Kidney epithelial cell (primary cell): ENCODE measurements at regions not wholly inside any gene's neighbourhood (a gene's known extent, or its start where the extent isn't known, plus 50 kb on each side); places are given as distances from the start of the nearest gene placed in this dataset.

Experiments used
- DNase-seq: peaks from one replicate; pipeline ENCODE4 v3.0.0-alpha.2; 2010; ENCODE audit warnings: low read depth
- H3K27me3 ChIP-seq: 2 replicates; pipeline ENCODE4 v1.6.0; 2011; ENCODE audit warnings: low read length; ENCODE audit not compliant: control insufficient read depth, insufficient read depth
- H3K36me3 ChIP-seq: 2 replicates; pipeline ENCODE4 v1.5.1; 2011; ENCODE audit warnings: low read length; ENCODE audit not compliant: control insufficient read depth, insufficient read depth
- H3K4me3 ChIP-seq: 2 replicates; pipeline ENCODE4 v1.5.1; 2011; ENCODE audit warnings: low read depth, mild to moderate bottlenecking, control low read depth, low read length
- TF ChIP-seq, protein P1 (sequence below): IDR thresholded peaks from 2 replicates; pipeline ENCODE4 v1.5.1; 2011; ENCODE audit warnings: mild to moderate bottlenecking, moderate library complexity, low read length, control low read depth, inconsistent platforms; ENCODE audit not compliant: insufficient read depth, poor library complexity, severe bottlenecking

DNA sequence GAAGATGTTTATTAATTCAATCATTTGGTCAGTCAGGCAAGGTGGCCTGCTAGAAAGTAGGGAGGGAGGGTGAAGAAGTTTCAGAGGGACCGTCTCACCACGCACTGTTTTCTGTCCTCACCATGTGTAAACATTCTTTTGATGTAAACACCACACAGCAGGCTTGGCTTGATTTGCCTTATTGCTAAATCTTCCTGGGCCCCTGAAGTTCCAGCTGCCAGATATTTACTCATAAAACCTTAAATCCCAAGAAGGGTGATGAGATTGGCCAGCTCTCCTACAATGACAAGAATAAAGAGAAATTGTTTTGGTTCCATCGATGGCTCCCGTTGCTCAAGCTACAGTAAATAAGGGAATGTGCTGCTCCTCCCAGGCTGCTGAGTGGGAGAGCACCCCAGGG, 198.2 kb upstream of the TMTC4 start:
- DNase-seq: no peak
- TF ChIP-seq, protein P1, sequence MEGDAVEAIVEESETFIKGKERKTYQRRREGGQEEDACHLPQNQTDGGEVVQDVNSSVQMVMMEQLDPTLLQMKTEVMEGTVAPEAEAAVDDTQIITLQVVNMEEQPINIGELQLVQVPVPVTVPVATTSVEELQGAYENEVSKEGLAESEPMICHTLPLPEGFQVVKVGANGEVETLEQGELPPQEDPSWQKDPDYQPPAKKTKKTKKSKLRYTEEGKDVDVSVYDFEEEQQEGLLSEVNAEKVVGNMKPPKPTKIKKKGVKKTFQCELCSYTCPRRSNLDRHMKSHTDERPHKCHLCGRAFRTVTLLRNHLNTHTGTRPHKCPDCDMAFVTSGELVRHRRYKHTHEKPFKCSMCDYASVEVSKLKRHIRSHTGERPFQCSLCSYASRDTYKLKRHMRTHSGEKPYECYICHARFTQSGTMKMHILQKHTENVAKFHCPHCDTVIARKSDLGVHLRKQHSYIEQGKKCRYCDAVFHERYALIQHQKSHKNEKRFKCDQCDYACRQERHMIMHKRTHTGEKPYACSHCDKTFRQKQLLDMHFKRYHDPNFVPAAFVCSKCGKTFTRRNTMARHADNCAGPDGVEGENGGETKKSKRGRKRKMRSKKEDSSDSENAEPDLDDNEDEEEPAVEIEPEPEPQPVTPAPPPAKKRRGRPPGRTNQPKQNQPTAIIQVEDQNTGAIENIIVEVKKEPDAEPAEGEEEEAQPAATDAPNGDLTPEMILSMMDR: no peak
- Histone ChIP-seq H3K36me3 (no peaks in the 10 kb centered on the region), H3K27me3 (no peaks in the 10 kb centered on the region), H3K4me3 (no peak overlapping the region)

- no peaks in the 10 kb centered on the region for H3K36me3 ChIP-seq
- no peaks in the 10 kb centered on the region for H3K27me3 ChIP-seq
- no peak for DNase-seq
- TF ChIP-seq, protein P1: no peak
- no peak overlapping the region for H3K4me3 ChIP-seq
These were observed 196.3 kb upstream of the TMTC4 start for GRCh38 chr13:100870898-100871297.

- Histone ChIP-seq H3K4me3 (no peak overlapping the region), H3K27me3 (no peaks in the 10 kb centered on the region), H3K36me3 (no peaks in the 10 kb centered on the region)
- TF ChIP-seq, protein P1: no peak
- no peak for DNase-seq
These were observed 186.3 kb upstream of the TMTC4 start for GRCh38 chr13:100860866-100861265.

GRCh38 chr13:100859861-100860260, 185.3 kb upstream of the TMTC4 start:
- TF ChIP-seq, protein P1: no peak
- Histone ChIP-seq H3K4me3 (no peak overlapping the region), H3K27me3 (no peaks in the 10 kb centered on the region), H3K36me3 (no peaks in the 10 kb centered on the region)
- DNase-seq: no peak

GRCh38 chr13:100855151-100855550, 180.6 kb upstream of the TMTC4 start:
- H3K36me3 ChIP-seq: no peaks in the 10 kb centered on the region
- TF ChIP-seq, protein P1: no peak
- no peak for DNase-seq
- peaks cover 2% of the 10 kb centered on the region for H3K27me3 ChIP-seq
- no peak overlapping the region for H3K4me3 ChIP-seq

DNA sequence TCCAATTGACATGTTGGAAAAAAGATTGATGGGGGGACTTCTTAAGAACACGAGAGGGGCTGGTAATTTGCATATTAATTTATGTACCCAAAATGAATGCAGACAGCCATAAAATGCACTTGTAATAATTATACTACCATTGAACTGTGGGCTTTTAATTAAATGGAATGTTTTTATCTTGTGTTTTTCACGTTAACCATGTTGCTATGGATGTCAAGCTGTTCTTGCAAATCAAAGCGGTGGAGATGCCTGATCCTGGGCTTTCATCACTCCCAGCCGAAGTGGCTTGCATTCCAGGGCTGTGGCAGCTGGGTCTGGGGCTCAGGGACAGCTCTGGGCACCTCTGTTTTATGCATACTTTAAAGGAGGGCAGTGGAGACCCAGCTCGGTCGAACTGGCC, 179.4 kb upstream of the TMTC4 start:
- Histone ChIP-seq H3K27me3 (peaks cover 2% of the 10 kb centered on the region), H3K36me3 (no peaks in the 10 kb centered on the region), H3K4me3 (no peak overlapping the region)
- no peak for DNase-seq
- TF ChIP-seq, protein P1: no peak
